ENCODE measurements at regions not wholly inside any gene's neighbourhood (a gene's known extent, or its start where the extent isn't known, plus 50 kb on each side); places are given as distances from the start of the nearest gene placed in this dataset.

DNA sequence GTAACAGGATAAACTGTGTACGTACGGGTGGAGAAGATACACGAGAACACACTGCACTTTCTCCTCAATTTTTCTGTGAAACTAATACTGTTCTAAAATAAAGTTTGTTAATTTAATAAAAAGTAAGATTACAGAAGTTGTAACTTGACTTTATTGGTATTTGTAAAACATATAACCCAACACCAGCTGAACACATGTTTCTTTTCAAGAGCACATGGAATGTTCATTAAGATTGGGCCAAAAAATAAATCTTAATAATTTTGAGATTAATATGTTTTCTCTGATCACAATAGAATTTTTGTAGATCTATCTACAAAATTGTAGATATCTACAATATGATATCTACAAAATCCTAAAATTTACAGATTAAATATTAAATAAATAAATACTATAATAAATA is 55.1 kb upstream of the ZNF599 start:
- no peak overlapping the region for H3K27ac ChIP-seq (replicated peaks)
- H3K4me3 ChIP-seq (replicated peaks; ENCODE audit: insufficient read depth, low read length), result no peak overlapping the region
- DNase-seq (ENCODE audit: low read depth in 1 of 2, low spot score in 1 of 2), result no peak
- H3K27me3 ChIP-seq (ENCODE audit: insufficient read depth, poor library complexity, severe bottlenecking), result no peaks in the 10 kb centered on the region
- TF ChIP-seq, protein P1, sequence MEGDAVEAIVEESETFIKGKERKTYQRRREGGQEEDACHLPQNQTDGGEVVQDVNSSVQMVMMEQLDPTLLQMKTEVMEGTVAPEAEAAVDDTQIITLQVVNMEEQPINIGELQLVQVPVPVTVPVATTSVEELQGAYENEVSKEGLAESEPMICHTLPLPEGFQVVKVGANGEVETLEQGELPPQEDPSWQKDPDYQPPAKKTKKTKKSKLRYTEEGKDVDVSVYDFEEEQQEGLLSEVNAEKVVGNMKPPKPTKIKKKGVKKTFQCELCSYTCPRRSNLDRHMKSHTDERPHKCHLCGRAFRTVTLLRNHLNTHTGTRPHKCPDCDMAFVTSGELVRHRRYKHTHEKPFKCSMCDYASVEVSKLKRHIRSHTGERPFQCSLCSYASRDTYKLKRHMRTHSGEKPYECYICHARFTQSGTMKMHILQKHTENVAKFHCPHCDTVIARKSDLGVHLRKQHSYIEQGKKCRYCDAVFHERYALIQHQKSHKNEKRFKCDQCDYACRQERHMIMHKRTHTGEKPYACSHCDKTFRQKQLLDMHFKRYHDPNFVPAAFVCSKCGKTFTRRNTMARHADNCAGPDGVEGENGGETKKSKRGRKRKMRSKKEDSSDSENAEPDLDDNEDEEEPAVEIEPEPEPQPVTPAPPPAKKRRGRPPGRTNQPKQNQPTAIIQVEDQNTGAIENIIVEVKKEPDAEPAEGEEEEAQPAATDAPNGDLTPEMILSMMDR (IDR thresholded peaks at IDR 0.05; ENCODE audit: insufficient read depth, low read length), result no peak
- TF ChIP-seq, protein P2, sequence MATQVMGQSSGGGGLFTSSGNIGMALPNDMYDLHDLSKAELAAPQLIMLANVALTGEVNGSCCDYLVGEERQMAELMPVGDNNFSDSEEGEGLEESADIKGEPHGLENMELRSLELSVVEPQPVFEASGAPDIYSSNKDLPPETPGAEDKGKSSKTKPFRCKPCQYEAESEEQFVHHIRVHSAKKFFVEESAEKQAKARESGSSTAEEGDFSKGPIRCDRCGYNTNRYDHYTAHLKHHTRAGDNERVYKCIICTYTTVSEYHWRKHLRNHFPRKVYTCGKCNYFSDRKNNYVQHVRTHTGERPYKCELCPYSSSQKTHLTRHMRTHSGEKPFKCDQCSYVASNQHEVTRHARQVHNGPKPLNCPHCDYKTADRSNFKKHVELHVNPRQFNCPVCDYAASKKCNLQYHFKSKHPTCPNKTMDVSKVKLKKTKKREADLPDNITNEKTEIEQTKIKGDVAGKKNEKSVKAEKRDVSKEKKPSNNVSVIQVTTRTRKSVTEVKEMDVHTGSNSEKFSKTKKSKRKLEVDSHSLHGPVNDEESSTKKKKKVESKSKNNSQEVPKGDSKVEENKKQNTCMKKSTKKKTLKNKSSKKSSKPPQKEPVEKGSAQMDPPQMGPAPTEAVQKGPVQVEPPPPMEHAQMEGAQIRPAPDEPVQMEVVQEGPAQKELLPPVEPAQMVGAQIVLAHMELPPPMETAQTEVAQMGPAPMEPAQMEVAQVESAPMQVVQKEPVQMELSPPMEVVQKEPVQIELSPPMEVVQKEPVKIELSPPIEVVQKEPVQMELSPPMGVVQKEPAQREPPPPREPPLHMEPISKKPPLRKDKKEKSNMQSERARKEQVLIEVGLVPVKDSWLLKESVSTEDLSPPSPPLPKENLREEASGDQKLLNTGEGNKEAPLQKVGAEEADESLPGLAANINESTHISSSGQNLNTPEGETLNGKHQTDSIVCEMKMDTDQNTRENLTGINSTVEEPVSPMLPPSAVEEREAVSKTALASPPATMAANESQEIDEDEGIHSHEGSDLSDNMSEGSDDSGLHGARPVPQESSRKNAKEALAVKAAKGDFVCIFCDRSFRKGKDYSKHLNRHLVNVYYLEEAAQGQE (IDR thresholded peaks at IDR 0.05; ENCODE audit: insufficient replicate concordance, low read depth), result no peak
- TF ChIP-seq SPI1 (IDR thresholded peaks at IDR 0.05; ENCODE audit: borderline replicate concordance, low read depth), result no peak
- no peak for TF ChIP-seq POLR2AphosphoS5 (IDR thresholded peaks at IDR 0.05; ENCODE audit: low read depth)
- TF ChIP-seq GABPA (IDR thresholded peaks at IDR 0.05; ENCODE audit: low read depth), result no peak

DNA sequence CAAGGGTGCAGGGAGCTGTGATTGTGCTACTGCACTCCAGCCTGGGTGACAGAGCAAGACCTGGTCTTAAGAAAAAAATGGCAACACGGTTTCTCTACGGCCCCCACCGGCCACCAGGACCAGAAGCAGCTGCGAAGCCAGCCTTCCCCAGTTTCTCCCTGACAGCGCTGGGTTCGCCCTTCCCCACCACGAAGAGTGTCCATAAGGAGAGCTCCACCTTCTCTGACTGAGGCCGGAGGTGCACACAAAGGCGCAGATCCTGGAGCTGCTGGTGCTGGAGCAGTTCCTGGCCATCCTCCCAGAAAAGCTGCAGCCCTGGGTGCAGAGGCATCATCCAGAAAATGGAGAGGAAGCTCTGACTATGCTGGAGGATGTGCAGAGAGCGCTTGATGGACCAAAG is 52.2 kb upstream of the ZNF599 start:
- no peak for DNase-seq (ENCODE audit: low read depth in 1 of 2, low spot score in 1 of 2)
- TF ChIP-seq, protein P2 (IDR thresholded peaks at IDR 0.05; ENCODE audit: insufficient replicate concordance, low read depth), result no peak
- TF ChIP-seq SPI1 (IDR thresholded peaks at IDR 0.05; ENCODE audit: borderline replicate concordance, low read depth) (no peak), GABPA (IDR thresholded peaks at IDR 0.05; ENCODE audit: low read depth) (no peak), POLR2AphosphoS5 (IDR thresholded peaks at IDR 0.05; ENCODE audit: low read depth) (no peak)
- TF ChIP-seq, protein P1 (IDR thresholded peaks at IDR 0.05; ENCODE audit: insufficient read depth, low read length), result no peak
- Histone ChIP-seq H3K4me3 (replicated peaks; ENCODE audit: insufficient read depth, low read length) (no peak overlapping the region), H3K27ac (replicated peaks) (no peak overlapping the region), H3K27me3 (ENCODE audit: insufficient read depth, poor library complexity, severe bottlenecking) (no peaks in the 10 kb centered on the region)

DNA sequence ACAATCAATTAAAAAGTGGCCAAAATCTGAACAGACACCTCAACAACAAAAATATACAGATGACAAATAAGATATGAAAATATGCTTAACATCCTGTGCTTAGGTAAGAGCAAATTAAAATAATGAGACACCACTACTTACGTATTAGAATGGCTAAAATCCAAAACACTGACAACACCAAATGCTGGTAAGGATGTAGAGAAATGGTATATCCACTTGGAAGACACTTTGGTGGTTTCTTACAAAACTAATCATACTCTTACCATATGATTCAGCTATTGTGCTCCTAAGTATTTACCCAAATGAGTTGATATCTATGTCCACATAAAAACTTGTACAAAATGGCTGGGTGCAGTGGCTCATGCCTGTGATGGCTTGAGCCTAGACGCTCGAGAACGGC is 51.7 kb upstream of the ZNF599 start:
- no peak for DNase-seq (ENCODE audit: low read depth in 1 of 2, low spot score in 1 of 2)
- Histone ChIP-seq H3K27me3 (ENCODE audit: insufficient read depth, poor library complexity, severe bottlenecking) (no peaks in the 10 kb centered on the region), H3K27ac (replicated peaks) (no peak overlapping the region), H3K4me3 (replicated peaks; ENCODE audit: insufficient read depth, low read length) (no peak overlapping the region)
- TF ChIP-seq SPI1 (IDR thresholded peaks at IDR 0.05; ENCODE audit: borderline replicate concordance, low read depth) (no peak), GABPA (IDR thresholded peaks at IDR 0.05; ENCODE audit: low read depth) (no peak), POLR2AphosphoS5 (IDR thresholded peaks at IDR 0.05; ENCODE audit: low read depth) (no peak)
- TF ChIP-seq, protein P2 (IDR thresholded peaks at IDR 0.05; ENCODE audit: insufficient replicate concordance, low read depth), result no peak
- TF ChIP-seq, protein P1 (IDR thresholded peaks at IDR 0.05; ENCODE audit: insufficient read depth, low read length), result no peak

All from HL-60 (cell line).